NCI-H2227 (cell line): ENCODE measurements at regions not wholly inside any gene's neighbourhood (a gene's known extent, or its start where the extent isn't known, plus 50 kb on each side); places are given as distances from the start of the nearest gene placed in this dataset.
"Not testable (repeated sequence)": the region's sequence is repeated elsewhere in the genome, so short reads cannot be mapped to it uniquely, and the experiment has no call there.

ENCODE experiments used
- DNase-seq: peaks from one replicate; lab custom pipeline; 2025; ENCODE audit not compliant: unreplicated experiment; lab: John Stamatoyannopoulos, UW

- no peak for DNase-seq
Observed at GRCh38 chr5:152184266-152184665, 220.8 kb downstream of the NMUR2 start.

GRCh38 chr5:152181461-152181860 lies 223.6 kb downstream of the NMUR2 start:
- DNase-seq = no peak

GRCh38 chr5:152178350-152178699 lies 226.8 kb downstream of the NMUR2 start:
- no peak for DNase-seq

GRCh38 chr5:152177626-152178349 lies 227.3 kb downstream of the NMUR2 start:
- no peak for DNase-seq

GRCh38 chr5:152171888-152172287 lies 233.2 kb downstream of the NMUR2 start:
- DNase-seq = no peak

- no peak for DNase-seq
Observed at GRCh38 chr5:152170350-152170749, 234.7 kb downstream of the NMUR2 start.

GRCh38 chr5:152164860-152165259 lies 240.2 kb upstream of the GLRA1 start:
- DNase-seq = no peak

- DNase-seq = not testable (repeated sequence)
Observed at GRCh38 chr5:152159894-152160293, 235.2 kb upstream of the GLRA1 start.

GRCh38 chr5:152154452-152154851 lies 229.8 kb upstream of the GLRA1 start:
- DNase-seq = not testable (repeated sequence)

- DNase-seq = no peak
Observed at GRCh38 chr5:152151940-152152339, 227.3 kb upstream of the GLRA1 start.

GRCh38 chr5:152151113-152151512 lies 226.5 kb upstream of the GLRA1 start:
- DNase-seq = no peak

- no peak for DNase-seq
Observed at GRCh38 chr5:152147286-152147685, 222.6 kb upstream of the GLRA1 start.

GRCh38 chr5:152146566-152146965 lies 221.9 kb upstream of the GLRA1 start:
- DNase-seq = no peak

- DNase-seq = no peak
Observed at GRCh38 chr5:152144556-152144955, 219.9 kb upstream of the GLRA1 start.

GRCh38 chr5:152144030-152144429 lies 219.4 kb upstream of the GLRA1 start:
- no peak for DNase-seq

GRCh38 chr5:152142840-152143469 lies 218.3 kb upstream of the GLRA1 start:
- peak; percentile 61 for DNase-seq

GRCh38 chr5:152140347-152140746 lies 215.7 kb upstream of the GLRA1 start:
- no peak for DNase-seq

GRCh38 chr5:152137063-152137462 lies 212.4 kb upstream of the GLRA1 start:
- DNase-seq = no peak

GRCh38 chr5:152136321-152136720 lies 211.7 kb upstream of the GLRA1 start:
- DNase-seq = no peak

GRCh38 chr5:152135827-152136226 lies 211.2 kb upstream of the GLRA1 start:
- DNase-seq = no peak

GRCh38 chr5:152125661-152126205 lies 201.1 kb upstream of the GLRA1 start:
- DNase-seq = no peak

- DNase-seq = no peak
Observed at GRCh38 chr5:152124409-152125041, 199.9 kb upstream of the GLRA1 start.
